SK-N-MC (cell line): ENCODE measurements at regions not wholly inside any gene's neighbourhood (a gene's known extent, or its start where the extent isn't known, plus 50 kb on each side); places are given as distances from the start of the nearest gene placed in this dataset.

Source experiments
- EZH2 ChIP-seq: fragments of 200-600 bp; sonication (generic); IDR thresholded peaks from one replicate; pipeline ENCODE4 v1.6.1; 2017; ENCODE audit warnings: antibody characterized with exemption
- POLR2AphosphoS5 ChIP-seq: IDR thresholded peaks from 2 replicates; pipeline ENCODE4 v1.6.1; 2012; ENCODE audit warnings: mild to moderate bottlenecking, low read depth, low read length, borderline replicate concordance

DNA sequence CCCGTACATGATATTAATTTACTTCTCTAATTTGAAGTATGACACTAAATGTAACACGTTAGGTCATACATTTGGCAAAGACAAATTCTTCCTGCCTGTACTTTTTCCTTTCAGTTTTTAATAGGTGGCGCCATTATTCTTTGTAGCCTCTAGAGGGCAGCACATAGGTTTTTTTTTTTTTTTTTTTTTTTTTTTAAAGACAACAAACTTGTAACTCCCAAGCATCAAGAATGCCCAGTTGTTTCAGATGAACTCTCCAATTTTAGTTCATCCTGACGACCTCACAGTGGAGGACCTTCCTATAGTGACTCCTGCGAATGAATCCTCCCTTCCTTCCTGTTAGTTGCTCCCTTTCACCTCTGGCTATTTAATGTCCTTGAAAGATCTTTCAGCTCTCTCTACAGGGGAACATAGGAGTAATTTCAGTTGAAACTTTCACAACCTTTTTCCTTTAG, 139.3 kb upstream of the HDAC9 start:
- TF ChIP-seq POLR2AphosphoS5 (no peak), EZH2 (no peak)
